Mesendoderm (in vitro differentiated cells): ENCODE measurements at regions not wholly inside any gene's neighbourhood (a gene's known extent, or its start where the extent isn't known, plus 50 kb on each side); places are given as distances from the start of the nearest gene placed in this dataset.
A peak's percentile ranks its signal among the peaks of the same experiment; 100 is the strongest.

Experiments
- DNase-seq: peaks from one replicate; pipeline ENCODE4 v3.0.0; 2013
- H2AK5ac ChIP-seq: 2 replicates; pipeline ENCODE4 v1.6.1; 2013; ENCODE audit warnings: low read length, inconsistent platforms
- H2BK120ac ChIP-seq: 2 replicates; pipeline ENCODE4 v1.6.1; 2013; ENCODE audit warnings: low read depth, mild to moderate bottlenecking, low read length, moderate library complexity, mixed read lengths
- H2BK15ac ChIP-seq: replicated peaks from 2 replicates; pipeline ENCODE4 v1.6.1; 2013; ENCODE audit warnings: low read depth, mild to moderate bottlenecking, moderate library complexity
- H2BK5ac ChIP-seq: 2 replicates; pipeline ENCODE4 v1.6.1; 2013; ENCODE audit warnings: low read length, inconsistent platforms
- H3K18ac ChIP-seq: 2 replicates; pipeline ENCODE4 v1.6.1; 2013; ENCODE audit warnings: mild to moderate bottlenecking, low read length, mixed read lengths
- H3K23ac ChIP-seq: one replicate; pipeline ENCODE4 v1.6.1; 2013; ENCODE audit warnings: low read length
- H3K27ac ChIP-seq: 2 replicates; pipeline ENCODE4 v1.5.1; 2013; ENCODE audit warnings: low read depth, mild to moderate bottlenecking, inconsistent platforms, low read length, moderate library complexity
- H3K27me3 ChIP-seq: 2 replicates; pipeline ENCODE4 v1.6.1; 2013; ENCODE audit warnings: low read length, control low read depth, mild to moderate bottlenecking, inconsistent platforms; ENCODE audit not compliant: insufficient read depth, poor library complexity
- H3K36me3 ChIP-seq: 2 replicates; pipeline ENCODE4 v1.6.1; 2013; ENCODE audit warnings: low read length, inconsistent platforms; ENCODE audit not compliant: control insufficient read depth, insufficient read depth
- H3K4ac ChIP-seq: one replicate; pipeline ENCODE4 v1.6.1; 2013; ENCODE audit warnings: low read depth, mild to moderate bottlenecking, low read length, moderate library complexity
- H3K4me1 ChIP-seq: 2 replicates; pipeline ENCODE4 v1.6.1; 2013; ENCODE audit warnings: low read depth, low read length, inconsistent platforms; ENCODE audit not compliant: control insufficient read depth
- H3K4me2 ChIP-seq: 2 replicates; pipeline ENCODE4 v1.6.1; 2013; ENCODE audit warnings: low read length
- H3K4me3 ChIP-seq: 2 replicates; pipeline ENCODE4 v1.5.1; 2013; ENCODE audit warnings: mild to moderate bottlenecking, low read length
- H3K56ac ChIP-seq: one replicate; pipeline ENCODE4 v1.6.1; 2013; ENCODE audit warnings: low read length
- H3K79me1 ChIP-seq: 2 replicates; pipeline ENCODE4 v1.6.1; 2013; ENCODE audit warnings: low read length, inconsistent platforms
- H3K79me2 ChIP-seq: 2 replicates; pipeline ENCODE4 v1.6.1; 2013; ENCODE audit warnings: mild to moderate bottlenecking, low read length; ENCODE audit not compliant: control insufficient read depth, insufficient read depth
- H3K9ac ChIP-seq: 2 replicates; pipeline ENCODE4 v1.6.1; 2013; ENCODE audit warnings: low read length, inconsistent platforms
- H4K5ac ChIP-seq: one replicate; pipeline ENCODE4 v1.6.1; 2013; ENCODE audit warnings: low read length
- H4K8ac ChIP-seq: one replicate; pipeline ENCODE4 v1.6.1; 2013; ENCODE audit warnings: low read depth, mild to moderate bottlenecking, control low read depth, low read length, moderate library complexity
- WGBS: extraction: QIAGEN DNeasy Blood & Tissue Kit; methylation state at CpG from one replicate; pipeline ENCODE4 v1.1.7; 2013; ENCODE audit warnings: low lambda C conversion rate, missing lambda C conversion rate; ENCODE audit not compliant: insufficient coverage; ENCODE audit errors: extremely low coverage; 5-methylcytosine and 5-hydroxymethylcytosine counted together

- no peak overlapping the region for H3K56ac ChIP-seq
- H3K79me2 ChIP-seq: no peaks in the 10 kb centered on the region
- no peak overlapping the region for H3K23ac ChIP-seq
- H2BK5ac ChIP-seq: no peak overlapping the region
- H3K4me1 ChIP-seq: no peaks in the 10 kb centered on the region
- H4K8ac ChIP-seq: no peak overlapping the region
- H3K36me3 ChIP-seq: no peaks in the 10 kb centered on the region
- no peak overlapping the region for H3K27ac ChIP-seq
- no peaks in the 10 kb centered on the region for H3K79me1 ChIP-seq
- H3K4me3 ChIP-seq: no peak overlapping the region
- H3K4me2 ChIP-seq: no peak overlapping the region
- no peak overlapping the region for H2BK120ac ChIP-seq
- H3K18ac ChIP-seq: no peak overlapping the region
- H3K9ac ChIP-seq: no peak overlapping the region
- no peak for DNase-seq
- H2AK5ac ChIP-seq: no peak overlapping the region
- H3K4ac ChIP-seq: no peak overlapping the region
- H3K27me3 ChIP-seq: no peaks in the 10 kb centered on the region
- no peak overlapping the region for H4K5ac ChIP-seq
- H2BK15ac ChIP-seq: no peak overlapping the region
These were observed 160.2 kb downstream of the ATP6V1G3 start for GRCh38 chr1:198380275-198380674.

- H2BK15ac ChIP-seq: no peak overlapping the region
- no peaks in the 10 kb centered on the region for H3K27me3 ChIP-seq
- peak overlapping the region; percentile 68 for H3K4ac ChIP-seq
- no peak overlapping the region for H3K9ac ChIP-seq
- DNase-seq: no peak
- H2BK120ac ChIP-seq: no peak overlapping the region
- H3K4me3 ChIP-seq: no peak overlapping the region
- H3K23ac ChIP-seq: no peak overlapping the region
- H2AK5ac ChIP-seq: no peak overlapping the region
- H3K4me1 ChIP-seq: no peaks in the 10 kb centered on the region
- no peak overlapping the region for H3K56ac ChIP-seq
- no peak overlapping the region for H3K27ac ChIP-seq
- H3K18ac ChIP-seq: no peak overlapping the region
- H4K8ac ChIP-seq: no peak overlapping the region
- no peaks in the 10 kb centered on the region for H3K79me2 ChIP-seq
- H4K5ac ChIP-seq: no peak overlapping the region
- H3K4me2 ChIP-seq: no peak overlapping the region
- H3K36me3 ChIP-seq: no peaks in the 10 kb centered on the region
- H2BK5ac ChIP-seq: no peak overlapping the region
- H3K79me1 ChIP-seq: no peaks in the 10 kb centered on the region
These were observed 162.8 kb downstream of the ATP6V1G3 start for GRCh38 chr1:198377702-198378101.

- Histone ChIP-seq H2BK120ac (no peak overlapping the region), H3K4me1 (no peaks in the 10 kb centered on the region), H3K4me2 (no peak overlapping the region)
These were observed 166.2 kb downstream of the ATP6V1G3 start for GRCh38 chr1:198374288-198374687.

GRCh38 chr1:198373376-198373775 lies 167.1 kb downstream of the ATP6V1G3 start:
- Histone ChIP-seq H3K4me3 (no peak overlapping the region), H3K79me1 (no peaks in the 10 kb centered on the region), H3K4me1 (no peaks in the 10 kb centered on the region), H2BK15ac (no peak overlapping the region), H3K27me3 (no peaks in the 10 kb centered on the region), H4K5ac (no peak overlapping the region), H4K8ac (no peak overlapping the region), H3K27ac (no peak overlapping the region), H3K23ac (no peak overlapping the region), H3K4ac (no peak overlapping the region), H3K18ac (no peak overlapping the region), H3K79me2 (no peaks in the 10 kb centered on the region), H3K56ac (no peak overlapping the region), H2BK5ac (no peak overlapping the region), H2BK120ac (no peak overlapping the region), H2AK5ac (no peak overlapping the region), H3K36me3 (no peaks in the 10 kb centered on the region), H3K9ac (no peak overlapping the region), H3K4me2 (no peak overlapping the region)
- WGBS: 100% methylated on average over 2 of the region's 3 CpGs
- DNase-seq: peak; percentile 17

More at GRCh38 chr1:198374288-198374687, 166.2 kb downstream of the ATP6V1G3 start:
- H3K27me3 ChIP-seq: no peaks in the 10 kb centered on the region
- no peak overlapping the region for H4K5ac ChIP-seq
- H3K23ac ChIP-seq: no peak overlapping the region
- no peaks in the 10 kb centered on the region for H3K79me1 ChIP-seq
- H3K36me3 ChIP-seq: no peaks in the 10 kb centered on the region
- H3K4ac ChIP-seq: no peak overlapping the region
- no peak overlapping the region for H2BK15ac ChIP-seq
- no peak overlapping the region for H3K18ac ChIP-seq
- no peak overlapping the region for H3K9ac ChIP-seq
- no peak overlapping the region for H3K56ac ChIP-seq
- no peaks in the 10 kb centered on the region for H3K79me2 ChIP-seq
- peak; percentile 14 for DNase-seq
- no peak overlapping the region for H3K4me3 ChIP-seq
- H3K27ac ChIP-seq: no peak overlapping the region
- no peak overlapping the region for H2AK5ac ChIP-seq
- no peak overlapping the region for H2BK5ac ChIP-seq
- H4K8ac ChIP-seq: peak overlapping the region; percentile 76
